GM12875 (cell line): ENCODE measurements at regions not wholly inside any gene's neighbourhood (a gene's known extent, or its start where the extent isn't known, plus 50 kb on each side); places are given as distances from the start of the nearest gene placed in this dataset.

ENCODE experiments used
- H3K4me3 ChIP-seq: one replicate; pipeline ENCODE4 v1.5.1; 2011; ENCODE audit warnings: low read depth, low read length, control low read depth
- CTCF ChIP-seq: IDR thresholded peaks from 2 replicates; pipeline ENCODE4 v1.5.1; 2011; ENCODE audit warnings: low read depth, mild to moderate bottlenecking, control low read depth, inconsistent platforms, low read length, moderate library complexity, borderline replicate concordance; ENCODE audit not compliant: insufficient read depth

GRCh38 chr2:217706095-217706494 lies 296.7 kb downstream of the TNS1 start:
- TF ChIP-seq CTCF: no peak
- H3K4me3 ChIP-seq: no peak overlapping the region

- no peak for TF ChIP-seq CTCF
- H3K4me3 ChIP-seq: no peak overlapping the region
Observed at GRCh38 chr2:217705461-217705860, 297.3 kb downstream of the TNS1 start.

- no peak overlapping the region for H3K4me3 ChIP-seq
- TF ChIP-seq CTCF: no peak
Observed at GRCh38 chr2:217703999-217704398, 298.8 kb downstream of the TNS1 start.

- no peak for TF ChIP-seq CTCF
- no peak overlapping the region for H3K4me3 ChIP-seq
Observed at GRCh38 chr2:217703102-217703501, 299.7 kb downstream of the TNS1 start.

GRCh38 chr2:217701622-217702021 lies 301.2 kb downstream of the TNS1 start:
- H3K4me3 ChIP-seq: no peak overlapping the region
- no peak for TF ChIP-seq CTCF

- no peak overlapping the region for H3K4me3 ChIP-seq
- no peak for TF ChIP-seq CTCF
Observed at GRCh38 chr2:217698691-217699090, 304.1 kb downstream of the TNS1 start.

GRCh38 chr2:217695033-217695520 lies 307.7 kb downstream of the TNS1 start:
- H3K4me3 ChIP-seq: no peak overlapping the region
- no peak for TF ChIP-seq CTCF
